ENCODE measurements at regions not wholly inside any gene's neighbourhood (a gene's known extent, or its start where the extent isn't known, plus 50 kb on each side); places are given as distances from the start of the nearest gene placed in this dataset.

GRCh38 chr2:239692362-239692851, 291.6 kb upstream of the HDAC4 start (continued):
- TF ChIP-seq FOXM1 (IDR thresholded peaks at IDR 0.05; ENCODE audit: low read depth, low read length) (no peak), TCF7 (IDR thresholded peaks at IDR 0.05; ENCODE audit: borderline replicate concordance) (no peak), IRF4 (IDR thresholded peaks at IDR 0.05; ENCODE audit: low read depth, low read length) (no peak), PML (IDR thresholded peaks at IDR 0.05; ENCODE audit: low read length) (no peak), SUZ12 (IDR thresholded peaks at IDR 0.05; ENCODE audit: unreplicated experiment) (no peak)

- CTCF ChIA-PET: no interaction called here
- H3K9me3 ChIP-seq (replicated peaks; ENCODE audit: control insufficient read depth, insufficient read depth, low read length): no peaks in the 10 kb centered on the region
- H3K4me1 ChIP-seq (ENCODE audit: control insufficient read depth, insufficient read depth, low read length): no peaks in the 10 kb centered on the region
- no peaks in the 10 kb centered on the region; a peak in 2 of 4 replicates for H3K27me3 ChIP-seq (replicated peaks in 1 of 2; ENCODE audit: control insufficient read depth in 2 of 2, insufficient read depth in 2 of 2, low read length in 1 of 2)
- SMC1A ChIA-PET (ENCODE audit: uncharacterized antibody, unreplicated experiment): no interaction called here
- DNase-seq (ENCODE audit: low read depth, low spot score) (no peak), FAIRE-seq (no peak), ATAC-seq (no peak)
- POLR2A ChIA-PET: no interaction called here
- H3K79me2 ChIP-seq (ENCODE audit: control insufficient read depth, insufficient read depth, low read length): no peaks in the 10 kb centered on the region
- no peak overlapping the region for H3K4me3 ChIP-seq
- H3K4me2 ChIP-seq (ENCODE audit: control insufficient read depth, insufficient read depth): no peak overlapping the region
- H4K20me1 ChIP-seq (ENCODE audit: control insufficient read depth, insufficient read depth): no peaks in the 10 kb centered on the region
- in situ Hi-C loops (cut with MboI): no loop called here
- RAD21 ChIA-PET (ENCODE audit: unreplicated experiment): no interaction called here
- no peak for TF ChIP-seq TBL1XR1 (IDR thresholded peaks at IDR 0.05; ENCODE audit: low read depth, low read length)
- no peaks in the 10 kb centered on the region for H3K36me3 ChIP-seq (ENCODE audit: control insufficient read depth in 2 of 2, insufficient read depth in 2 of 2, low read length in 1 of 2)
- no peak overlapping the region for H2AFZ ChIP-seq (ENCODE audit: control insufficient read depth, low read depth, low read length)
- intact Hi-C loops (cut with micrococcal nuclease; ENCODE audit: unreplicated experiment): no loop called here
- BruUV-seq (replicated peaks): no TSS peak
- H3K9ac ChIP-seq (ENCODE audit: control insufficient read depth, insufficient read depth, low read length): no peak overlapping the region
- no peak overlapping the region for H3K27ac ChIP-seq (ENCODE audit: control insufficient read depth, insufficient read depth)
- 38% methylated on average over 10 of the region's 10 CpGs for WGBS (ENCODE audit: insufficient coverage, insufficient replicate concordance, low lambda C conversion rate, missing lambda C conversion rate)
Measured at GRCh38 chr2:239691720-239692119, 290.9 kb upstream of the HDAC4 start.

Measured in GM12878 (cell line).